Stomach (tissue), 4 donors: ENCODE measurements at regions not wholly inside any gene's neighbourhood (a gene's known extent, or its start where the extent isn't known, plus 50 kb on each side); places are given as distances from the start of the nearest gene placed in this dataset.

Source experiments
- CTCF ChIP-seq, 7 experiments: fragments of 450-650 bp in 4 of 7; fragments of 200-600 bp in 3 of 7; sonication (generic) in 3 of 7; IDR thresholded peaks; one replicate each; pipeline ENCODE4 v1.5.1; 2016 to 2019; ENCODE audit warnings: antibody characterized with exemption in 7 of 7, control low read depth in 2 of 7, mild to moderate bottlenecking in 1 of 7
- EP300 ChIP-seq: sonication (generic); formaldehyde crosslinking; IDR thresholded peaks from one replicate; pipeline ENCODE4 v1.6.1; 2017; ENCODE audit warnings: antibody characterized with exemption

GRCh38 chr4:53752124-53752523 is 160.8 kb upstream of the LNX1 start:
- TF ChIP-seq CTCF (IDR thresholded peaks at IDR 0.05) (no peak), EP300 (no peak)
